ENCODE measurements at regions not wholly inside any gene's neighbourhood (a gene's known extent, or its start where the extent isn't known, plus 50 kb on each side); places are given as distances from the start of the nearest gene placed in this dataset.

GRCh38 chr18:46343931-46344372, 239.8 kb downstream of the HAUS1 start:
- DNase-seq (ENCODE audit: low spot score) = no peak

- no peak for DNase-seq (ENCODE audit: low spot score)
These were observed 240.4 kb downstream of the HAUS1 start for GRCh38 chr18:46344416-46345180.

- no peak for DNase-seq (ENCODE audit: low spot score)
These were observed 240.9 kb downstream of the HAUS1 start for GRCh38 chr18:46345181-46345465.

GRCh38 chr18:46346213-46346612, 242.0 kb downstream of the HAUS1 start:
- no peak for DNase-seq (ENCODE audit: low spot score)

- DNase-seq (ENCODE audit: low spot score) = no peak
These were observed 242.9 kb downstream of the HAUS1 start for GRCh38 chr18:46346896-46347630.

GRCh38 chr18:46350598-46351159, 246.5 kb downstream of the HAUS1 start:
- DNase-seq (ENCODE audit: low spot score) = no peak

GRCh38 chr18:46352520-46353250, 248.5 kb downstream of the HAUS1 start:
- DNase-seq (ENCODE audit: low spot score) = no peak

GRCh38 chr18:46353460-46353859, 249.3 kb downstream of the HAUS1 start:
- no peak for DNase-seq (ENCODE audit: low spot score)

GRCh38 chr18:46356278-46357033, 252.3 kb downstream of the HAUS1 start:
- DNase-seq (ENCODE audit: low spot score) = no peak

- no peak for DNase-seq (ENCODE audit: low spot score)
These were observed 256.0 kb downstream of the HAUS1 start for GRCh38 chr18:46360102-46360699.

- no peak for DNase-seq (ENCODE audit: low spot score)
These were observed 256.7 kb downstream of the HAUS1 start for GRCh38 chr18:46360866-46361265.

GRCh38 chr18:46362533-46362932, 258.3 kb downstream of the HAUS1 start:
- no peak for DNase-seq (ENCODE audit: low spot score)

- DNase-seq (ENCODE audit: low spot score) = no peak
These were observed 259.9 kb downstream of the HAUS1 start for GRCh38 chr18:46364048-46364447.

GRCh38 chr18:46366201-46366600, 262.0 kb downstream of the HAUS1 start:
- DNase-seq (ENCODE audit: low spot score) = no peak

GRCh38 chr18:46366751-46367376, 262.7 kb downstream of the HAUS1 start:
- no peak for DNase-seq (ENCODE audit: low spot score)

- no peak for DNase-seq (ENCODE audit: low spot score)
These were observed 265.1 kb downstream of the HAUS1 start for GRCh38 chr18:46369323-46369722.

GRCh38 chr18:46370898-46371297, 266.7 kb downstream of the HAUS1 start:
- no peak for DNase-seq (ENCODE audit: low spot score)

- DNase-seq (ENCODE audit: low spot score) = no peak
These were observed 268.5 kb downstream of the HAUS1 start for GRCh38 chr18:46372670-46373069.

- DNase-seq (ENCODE audit: low spot score) = no peak
These were observed 268.9 kb downstream of the HAUS1 start for GRCh38 chr18:46373131-46373530.

- DNase-seq (ENCODE audit: low spot score) = no peak
These were observed 269.6 kb downstream of the HAUS1 start for GRCh38 chr18:46373791-46374190.

Data from mesenteric fat pad (tissue), 1 donor.